K562 (cell line): ENCODE measurements at regions not wholly inside any gene's neighbourhood (a gene's known extent, or its start where the extent isn't known, plus 50 kb on each side); places are given as distances from the start of the nearest gene placed in this dataset.
A peak's percentile ranks its signal among the peaks of the same experiment; 100 is the strongest.

Experiments
- AFF1 ChIP-seq, 2 experiments: fragments of 450-650 bp; IDR thresholded peaks; 2 replicates each; pipeline ENCODE4 v1.6.1; 2018; ENCODE audit warnings: mild to moderate bottlenecking in 2 of 2, low read depth in 1 of 2; ENCODE audit not compliant: partially characterized antibody in 2 of 2
- BCL6 ChIP-seq: fragments of 250-450 bp; sonication (Bioruptor Pico); IDR thresholded peaks from 2 replicates; pipeline ENCODE4 v1.4.0; 2020
- CBFB ChIP-seq: sonication (generic); formaldehyde crosslinking; IDR thresholded peaks from 2 replicates; pipeline ENCODE4 v1.4.0; 2020; ENCODE audit warnings: mild to moderate bottlenecking, missing genetic modification reagents
- ELF2 ChIP-seq: fragments of 250-450 bp; sonication (Bioruptor Pico); IDR thresholded peaks from 2 replicates; pipeline ENCODE4 v1.5.0; 2021; ENCODE audit warnings: mild to moderate bottlenecking
- FOXA3 ChIP-seq, 2 experiments: fragments of 450-650 bp in 1 of 2; sonication (generic) in 1 of 2; formaldehyde crosslinking; IDR thresholded peaks in 1 of 2; conservative IDR thresholded peaks in 1 of 2; 2 replicates each; pipeline versions ENCODE4 v1.4.0 to v1.8.0; 2020 to 2022; ENCODE audit warnings: mild to moderate bottlenecking in 2 of 2, missing genetic modification reagents in 1 of 2
- HDAC6 ChIP-seq: IDR thresholded peaks from 2 replicates; pipeline ENCODE4 v1.6.1; 2012; ENCODE audit warnings: low read depth, mild to moderate bottlenecking, control low read depth, inconsistent platforms, low read length, moderate library complexity
- HIVEP1 ChIP-seq: fragments of 250-450 bp; sonication (Bioruptor Pico); IDR thresholded peaks from 2 replicates; pipeline ENCODE4 v1.4.0; 2020; ENCODE audit warnings: mild to moderate bottlenecking
- HNRNPUL1 ChIP-seq: fragments of 200-400 bp; formaldehyde crosslinking; IDR thresholded peaks from 2 replicates; pipeline ENCODE4 v1.6.1; 2017; ENCODE audit warnings: low read length
- IFI16 ChIP-seq: fragments of 250-450 bp; sonication (Bioruptor Pico); IDR thresholded peaks from 2 replicates; pipeline ENCODE4 v2.1.2; 2022; ENCODE audit warnings: mild to moderate bottlenecking, inconsistent platforms
- MAZ ChIP-seq, 2 experiments: fragments of 450-650 bp in 1 of 2; sonication (generic) in 1 of 2; formaldehyde crosslinking; IDR thresholded peaks in 1 of 2; conservative IDR thresholded peaks in 1 of 2; 2 replicates each; pipeline versions ENCODE4 v1.4.0 to v1.5.0; 2020; ENCODE audit warnings: mild to moderate bottlenecking in 1 of 2, missing genetic modification reagents in 1 of 2
- MBD2 ChIP-seq: sonication (generic); IDR thresholded peaks from 2 replicates; pipeline ENCODE4 v1.6.1; 2016; ENCODE audit warnings: low read depth, borderline replicate concordance
- NFXL1 ChIP-seq: fragments of 450-650 bp; formaldehyde crosslinking; IDR thresholded peaks from 2 replicates; pipeline ENCODE4 v1.4.0; 2021; ENCODE audit warnings: mild to moderate bottlenecking
- ZBED1 ChIP-seq: IDR thresholded peaks from 2 replicates; pipeline ENCODE4 v1.6.1; 2014
- ZBTB1 ChIP-seq: sonication (generic); formaldehyde crosslinking; IDR thresholded peaks from 2 replicates; pipeline ENCODE4 v1.8.1; 2023; ENCODE audit warnings: missing genetic modification reagents, low read depth, mild to moderate bottlenecking, borderline replicate concordance
- ZC3H4 ChIP-seq: sonication (generic); formaldehyde crosslinking; IDR thresholded peaks from 2 replicates; pipeline ENCODE4 v1.9.0; 2021; ENCODE audit warnings: missing genetic modification reagents, borderline replicate concordance
- ZNF507 ChIP-seq: conservative IDR thresholded peaks from 2 replicates; pipeline ENCODE4 v1.6.1; 2017; ENCODE audit warnings: missing genetic modification characterization, missing compliant biosample characterization
- ZNF583 ChIP-seq: fragments of 250-450 bp; sonication (Bioruptor Pico); IDR thresholded peaks from 2 replicates; pipeline ENCODE4 v1.4.0; 2020
- ZNF764 ChIP-seq: fragments of 250-450 bp; sonication (Bioruptor Pico); IDR thresholded peaks from 2 replicates; pipeline ENCODE4 v1.4.0; 2020; ENCODE audit warnings: low read depth, mild to moderate bottlenecking, moderate library complexity
- TF ChIP-seq, protein P1 (sequence below): conservative IDR thresholded peaks from 2 replicates; pipeline ENCODE4 v1.6.1; 2011; ENCODE audit warnings: low read depth, mild to moderate bottlenecking, low read length; ENCODE audit not compliant: control insufficient read depth
- TF ChIP-seq, protein P2 (sequence below): fragments of 450-650 bp; formaldehyde crosslinking; IDR thresholded peaks from 2 replicates; pipeline ENCODE4 v1.4.0; 2020; ENCODE audit warnings: mild to moderate bottlenecking

GRCh38 chr6:26215585-26216358 lies 128.5 kb downstream of the HFE start (continued):
- peak; percentile 91; the same call in 1 of the 2 replicates for TF ChIP-seq ZBED1
- TF ChIP-seq ELF2 (CRISPR knock-in tag), result no peak
- TF ChIP-seq CBFB, result peak; percentile 54; the same call in 1 of the 2 replicates
- no peak for TF ChIP-seq ZNF583 (CRISPR knock-in tag)
- no peak for TF ChIP-seq HIVEP1
- peak; percentile 25 to 28 for TF ChIP-seq AFF1 (IDR thresholded peaks at IDR 0.05; ENCODE audit: low read depth in 1 of 2, partially characterized antibody in 2 of 2)
- TF ChIP-seq, protein P1, sequence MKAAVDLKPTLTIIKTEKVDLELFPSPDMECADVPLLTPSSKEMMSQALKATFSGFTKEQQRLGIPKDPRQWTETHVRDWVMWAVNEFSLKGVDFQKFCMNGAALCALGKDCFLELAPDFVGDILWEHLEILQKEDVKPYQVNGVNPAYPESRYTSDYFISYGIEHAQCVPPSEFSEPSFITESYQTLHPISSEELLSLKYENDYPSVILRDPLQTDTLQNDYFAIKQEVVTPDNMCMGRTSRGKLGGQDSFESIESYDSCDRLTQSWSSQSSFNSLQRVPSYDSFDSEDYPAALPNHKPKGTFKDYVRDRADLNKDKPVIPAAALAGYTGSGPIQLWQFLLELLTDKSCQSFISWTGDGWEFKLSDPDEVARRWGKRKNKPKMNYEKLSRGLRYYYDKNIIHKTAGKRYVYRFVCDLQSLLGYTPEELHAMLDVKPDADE, result peak; percentile 65
- TF ChIP-seq MBD2, result no peak; the same call in 1 of the 2 replicates
- TF ChIP-seq NFXL1, result 0 out of 2 replicates have a peak, but pooled peaks have one; percentile 38
- TF ChIP-seq ZNF507 (tag), result no peak
- TF ChIP-seq ZBTB1, result peak; percentile 84; the same call in 1 of the 2 replicates
- TF ChIP-seq HDAC6, result no peak
- TF ChIP-seq ZNF764 (CRISPR knock-in tag), result peak; percentile 56; the same call in 1 of the 2 replicates
- TF ChIP-seq FOXA3 (CRISPR knock-in tag; conservative IDR thresholded peaks at IDR 0.05 in 1 of 2, IDR thresholded peaks at IDR 0.05 in 1 of 2), result peak in 1 of 2 experiments; percentile 72; a peak in 2 of 4 replicates
- peak in 1 of 2 experiments; percentile 37; a peak in 2 of 4 replicates for TF ChIP-seq MAZ (CRISPR knock-in tag; conservative IDR thresholded peaks at IDR 0.05 in 1 of 2, IDR thresholded peaks at IDR 0.05 in 1 of 2)
- peak; percentile 100 for TF ChIP-seq ZC3H4
- TF ChIP-seq BCL6, result no peak
- no peak for TF ChIP-seq IFI16 (CRISPR knock-in tag)
- TF ChIP-seq HNRNPUL1, result peak; percentile 18; the same call in 1 of the 2 replicates
- TF ChIP-seq, protein P2, sequence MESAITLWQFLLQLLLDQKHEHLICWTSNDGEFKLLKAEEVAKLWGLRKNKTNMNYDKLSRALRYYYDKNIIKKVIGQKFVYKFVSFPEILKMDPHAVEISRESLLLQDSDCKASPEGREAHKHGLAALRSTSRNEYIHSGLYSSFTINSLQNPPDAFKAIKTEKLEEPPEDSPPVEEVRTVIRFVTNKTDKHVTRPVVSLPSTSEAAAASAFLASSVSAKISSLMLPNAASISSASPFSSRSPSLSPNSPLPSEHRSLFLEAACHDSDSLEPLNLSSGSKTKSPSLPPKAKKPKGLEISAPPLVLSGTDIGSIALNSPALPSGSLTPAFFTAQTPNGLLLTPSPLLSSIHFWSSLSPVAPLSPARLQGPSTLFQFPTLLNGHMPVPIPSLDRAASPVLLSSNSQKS (CRISPR knock-in tag), result no peak; the same call in 1 of the 2 replicates
